ENCODE measurements at regions not wholly inside any gene's neighbourhood (a gene's known extent, or its start where the extent isn't known, plus 50 kb on each side); places are given as distances from the start of the nearest gene placed in this dataset.

DNA sequence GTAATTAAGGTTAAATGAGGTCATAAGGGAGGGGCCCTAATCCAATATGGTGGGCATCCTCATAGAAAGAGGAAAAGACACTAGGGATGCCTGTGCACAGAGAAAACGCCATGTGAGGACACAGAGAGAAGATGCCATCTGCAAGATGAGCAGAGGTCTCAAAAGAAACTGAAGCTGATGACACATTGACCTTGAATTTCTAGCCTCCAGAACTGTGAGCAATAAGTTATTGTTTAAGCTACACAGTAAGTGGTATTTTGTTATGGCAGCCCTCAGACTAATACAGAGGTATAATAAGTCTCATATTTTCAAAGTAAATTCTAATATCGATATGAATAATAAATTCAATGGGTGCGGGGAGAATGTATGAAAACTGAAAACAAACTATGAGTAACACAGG is 169.9 kb downstream of the UGT8 start:
- Histone ChIP-seq H3K23me2 (ENCODE audit: low read depth, low read length) (no peaks in the 10 kb centered on the region), H2BK120ac (replicated peaks; ENCODE audit: low read depth, low read length) (no peak overlapping the region), H3K4me1 (replicated peaks in 1 of 4; ENCODE audit: control insufficient read depth in 3 of 4, insufficient read depth in 4 of 4, low read length in 3 of 4) (no peaks in the 10 kb centered on the region), H2AK5ac (ENCODE audit: low read depth, low read length) (no peak overlapping the region), H4K8ac (ENCODE audit: extremely low read depth, insufficient read depth, low read length) (no peak overlapping the region), H2BK20ac (ENCODE audit: low read length) (no peak overlapping the region), H3K27me3 (replicated peaks in 1 of 4; ENCODE audit: control insufficient read depth in 3 of 4, extremely low read depth in 1 of 4, insufficient read depth in 3 of 4, low read length in 3 of 4) (no peaks in the 10 kb centered on the region), H4K91ac (replicated peaks; ENCODE audit: insufficient read length, low read length) (no peak overlapping the region), H2BK15ac (ENCODE audit: low read length) (no peak overlapping the region), H4K20me1 (replicated peaks in 1 of 2; ENCODE audit: control insufficient read depth in 1 of 2, insufficient read depth in 2 of 2, low read length in 2 of 2) (no peaks in the 10 kb centered on the region), H3K56ac (replicated peaks; ENCODE audit: insufficient read length, low read depth, low read length) (no peak overlapping the region), H3K4me2 (ENCODE audit: insufficient read depth in 1 of 2, low read depth in 2 of 2, low read length in 2 of 2) (no peak overlapping the region), H3K27ac (ENCODE audit: low read depth, low read length) (no peak overlapping the region), H3K4ac (replicated peaks; ENCODE audit: insufficient read length, low read depth, low read length) (no peak overlapping the region), H2BK5ac (ENCODE audit: low read depth, low read length) (no peak overlapping the region), H3K18ac (ENCODE audit: extremely low read depth, low read length) (no peak overlapping the region), H3K23ac (ENCODE audit: insufficient read length) (no peak overlapping the region), H3K9ac (replicated peaks in 1 of 4; ENCODE audit: extremely low read depth in 1 of 4, low read depth in 3 of 4, low read length in 3 of 4) (no peak overlapping the region), H4K5ac (ENCODE audit: insufficient read length, low read depth, low read length) (no peak overlapping the region), H3K79me2 (ENCODE audit: control insufficient read depth in 1 of 2, insufficient read depth in 2 of 2, low read length in 2 of 2) (no peaks in the 10 kb centered on the region), H3K36me3 (ENCODE audit: control insufficient read depth in 2 of 4, insufficient read depth in 4 of 4, low read length in 3 of 4) (no peaks in the 10 kb centered on the region), H2AFZ (ENCODE audit: low read length) (no peak overlapping the region), H3K9me3 (ENCODE audit: insufficient read depth in 2 of 2, low read depth in 1 of 2, low read length in 1 of 2) (no peaks in the 10 kb centered on the region), H2BK12ac (ENCODE audit: low read depth, low read length) (no peak overlapping the region), H3K79me1 (ENCODE audit: low read depth, low read length) (no peaks in the 10 kb centered on the region), H3K14ac (ENCODE audit: insufficient read length) (no peak overlapping the region), H3K4me3 (ENCODE audit: extremely low read depth in 1 of 4, insufficient read depth in 2 of 4, low read depth in 3 of 4, low read length in 4 of 4) (no peak overlapping the region)
- POLR2A ChIA-PET (ENCODE audit: partially characterized antibody): no interaction called here
- CTCF ChIA-PET (ENCODE audit: partially characterized antibody): interaction anchor here (1.5 kb wide), 1 partner anchor 39 kb away, joined by 4 read pairs; no protein-coding TSS in a partner anchor
- FAIRE-seq: no peak
- 88% methylated on average over 3 of the region's 3 CpGs; no CpG with 5 or more reads in 1 of the 2 experiments for WGBS, 2 experiments (ENCODE audit: extremely low coverage in 1 of 2, insufficient coverage in 1 of 2, insufficient read length in 1 of 2, insufficient replicate concordance in 2 of 2, low coverage in 1 of 2, low lambda C conversion rate in 2 of 2, missing lambda C conversion rate in 1 of 2)
- no peak for DNase-seq (ENCODE audit: low read depth in 1 of 2, low spot score in 2 of 2)
- TF ChIP-seq CBX5 (IDR thresholded peaks at IDR 0.05; ENCODE audit: low read depth, low read length) (no peak), BRCA1 (IDR thresholded peaks at IDR 0.05; ENCODE audit: low read depth, low read length) (no peak), EP300 (IDR thresholded peaks at IDR 0.05; ENCODE audit: borderline replicate concordance in 1 of 2, low read depth in 2 of 2, low read length in 2 of 2) (no peak), SRF (IDR thresholded peaks at IDR 0.05; ENCODE audit: low read depth, low read length) (no peak), RFX5 (IDR thresholded peaks at IDR 0.05; ENCODE audit: borderline replicate concordance, low read depth, low read length) (no peak), RAD21 (IDR thresholded peaks at IDR 0.05 in 1 of 2, conservative IDR thresholded peaks at IDR 0.05 in 1 of 2; ENCODE audit: low read depth in 2 of 2, low read length in 2 of 2) (no peak), SP1 (IDR thresholded peaks at IDR 0.05; ENCODE audit: low read depth, low read length) (no peak), SIX5 (IDR thresholded peaks at IDR 0.05; ENCODE audit: low read depth, low read length) (no peak), KDM1A (IDR thresholded peaks at IDR 0.05; ENCODE audit: borderline replicate concordance, low read length) (no peak), BCL11A (IDR thresholded peaks at IDR 0.05; ENCODE audit: low read depth in 2 of 2, low read length in 2 of 2) (no peak), TAF7 (optimal IDR thresholded peaks at IDR 0.05; ENCODE audit: borderline replicate concordance, low read depth, low read length) (no peak), CREB1 (IDR thresholded peaks at IDR 0.05) (no peak), SUZ12 (IDR thresholded peaks at IDR 0.05; ENCODE audit: low read length) (no peak), SP2 (IDR thresholded peaks at IDR 0.05; ENCODE audit: low read length) (no peak), POLR2AphosphoS5 (IDR thresholded peaks at IDR 0.05; ENCODE audit: low read depth, low read length) (no peak), ZNF274 (IDR thresholded peaks at IDR 0.05; ENCODE audit: borderline replicate concordance, extremely low read depth, low read length) (no peak)
